Fibroblast of mammary gland (primary cell): ENCODE measurements at regions not wholly inside any gene's neighbourhood (a gene's known extent, or its start where the extent isn't known, plus 50 kb on each side); places are given as distances from the start of the nearest gene placed in this dataset.

Experiments
- DNase-seq: peaks from one replicate; pipeline ENCODE4 v3.0.0-alpha.2; 2010; ENCODE audit warnings: low read depth
- H3K4me3 ChIP-seq: 2 replicates; pipeline ENCODE4 v1.5.1; 2011; ENCODE audit warnings: low read depth, mild to moderate bottlenecking, low read length, moderate library complexity; ENCODE audit not compliant: control insufficient read depth
- TF ChIP-seq, protein P1 (sequence below): conservative IDR thresholded peaks from 2 replicates; pipeline ENCODE4 v1.5.1; 2011; ENCODE audit warnings: low read depth, low read length, inconsistent platforms; ENCODE audit not compliant: control insufficient read depth, insufficient read depth

DNA sequence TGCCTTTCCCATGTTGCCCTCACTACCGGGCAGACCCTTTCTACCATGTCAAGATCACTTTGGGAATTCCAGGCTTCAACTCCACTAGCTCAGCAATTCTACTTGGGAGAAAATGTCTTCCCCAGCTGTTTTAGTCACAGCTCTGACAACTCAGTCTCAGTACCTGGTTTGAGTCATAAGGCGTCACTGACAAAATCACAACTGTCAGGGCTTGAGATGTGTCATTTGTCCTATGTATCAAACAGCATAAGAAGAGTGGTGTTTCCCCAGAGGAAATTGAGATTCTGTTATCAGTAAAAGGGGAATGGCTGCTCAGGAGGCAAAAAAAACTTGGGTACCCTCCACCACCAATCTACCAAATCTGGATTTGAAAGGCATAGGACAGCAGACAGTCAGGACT, 594.9 kb upstream of the SUCLG2 start:
- no peak for DNase-seq
- TF ChIP-seq, protein P1, sequence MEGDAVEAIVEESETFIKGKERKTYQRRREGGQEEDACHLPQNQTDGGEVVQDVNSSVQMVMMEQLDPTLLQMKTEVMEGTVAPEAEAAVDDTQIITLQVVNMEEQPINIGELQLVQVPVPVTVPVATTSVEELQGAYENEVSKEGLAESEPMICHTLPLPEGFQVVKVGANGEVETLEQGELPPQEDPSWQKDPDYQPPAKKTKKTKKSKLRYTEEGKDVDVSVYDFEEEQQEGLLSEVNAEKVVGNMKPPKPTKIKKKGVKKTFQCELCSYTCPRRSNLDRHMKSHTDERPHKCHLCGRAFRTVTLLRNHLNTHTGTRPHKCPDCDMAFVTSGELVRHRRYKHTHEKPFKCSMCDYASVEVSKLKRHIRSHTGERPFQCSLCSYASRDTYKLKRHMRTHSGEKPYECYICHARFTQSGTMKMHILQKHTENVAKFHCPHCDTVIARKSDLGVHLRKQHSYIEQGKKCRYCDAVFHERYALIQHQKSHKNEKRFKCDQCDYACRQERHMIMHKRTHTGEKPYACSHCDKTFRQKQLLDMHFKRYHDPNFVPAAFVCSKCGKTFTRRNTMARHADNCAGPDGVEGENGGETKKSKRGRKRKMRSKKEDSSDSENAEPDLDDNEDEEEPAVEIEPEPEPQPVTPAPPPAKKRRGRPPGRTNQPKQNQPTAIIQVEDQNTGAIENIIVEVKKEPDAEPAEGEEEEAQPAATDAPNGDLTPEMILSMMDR = no peak
- no peak overlapping the region for H3K4me3 ChIP-seq

DNA sequence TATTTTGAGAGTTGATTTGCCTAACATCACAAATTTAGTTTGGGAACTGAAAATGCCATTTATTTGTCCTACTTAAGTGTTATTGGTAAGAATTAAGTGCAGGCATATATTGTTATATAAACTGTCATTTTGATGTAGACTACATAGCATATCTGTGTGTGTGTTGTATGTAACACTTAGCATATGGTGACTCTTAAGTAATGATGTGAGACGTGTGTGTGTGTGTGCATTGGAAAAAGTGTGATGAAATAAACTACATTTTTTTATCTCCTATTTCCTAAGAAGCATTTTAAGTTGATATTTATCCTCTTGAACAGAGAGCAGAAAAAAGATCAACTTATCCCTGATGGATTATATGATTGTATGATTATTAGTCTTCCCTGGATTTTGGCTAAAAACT, 588.2 kb upstream of the SUCLG2 start:
- no peak overlapping the region for H3K4me3 ChIP-seq
- DNase-seq = no peak
- TF ChIP-seq, protein P1 = no peak

DNA sequence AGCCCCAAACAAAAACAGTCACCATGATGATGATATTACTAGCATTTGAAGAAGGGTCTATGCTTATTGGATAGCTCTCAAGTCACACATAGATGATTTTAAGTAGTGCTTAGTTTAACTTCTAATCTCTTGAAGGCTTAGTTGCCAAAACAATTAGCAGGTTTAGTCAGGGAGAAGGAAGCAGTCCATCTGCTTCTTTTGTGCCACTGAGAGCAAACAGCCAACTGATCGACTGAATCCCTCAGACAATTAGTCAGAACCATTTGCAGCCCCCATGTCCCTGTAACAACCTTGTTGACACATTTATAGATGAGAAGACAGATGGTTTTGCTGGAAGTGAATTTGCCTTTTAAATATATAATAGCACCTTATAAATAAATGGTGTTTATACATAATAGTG, 585.1 kb upstream of the SUCLG2 start:
- TF ChIP-seq, protein P1 = no peak
- no peak overlapping the region for H3K4me3 ChIP-seq
- no peak for DNase-seq

DNA sequence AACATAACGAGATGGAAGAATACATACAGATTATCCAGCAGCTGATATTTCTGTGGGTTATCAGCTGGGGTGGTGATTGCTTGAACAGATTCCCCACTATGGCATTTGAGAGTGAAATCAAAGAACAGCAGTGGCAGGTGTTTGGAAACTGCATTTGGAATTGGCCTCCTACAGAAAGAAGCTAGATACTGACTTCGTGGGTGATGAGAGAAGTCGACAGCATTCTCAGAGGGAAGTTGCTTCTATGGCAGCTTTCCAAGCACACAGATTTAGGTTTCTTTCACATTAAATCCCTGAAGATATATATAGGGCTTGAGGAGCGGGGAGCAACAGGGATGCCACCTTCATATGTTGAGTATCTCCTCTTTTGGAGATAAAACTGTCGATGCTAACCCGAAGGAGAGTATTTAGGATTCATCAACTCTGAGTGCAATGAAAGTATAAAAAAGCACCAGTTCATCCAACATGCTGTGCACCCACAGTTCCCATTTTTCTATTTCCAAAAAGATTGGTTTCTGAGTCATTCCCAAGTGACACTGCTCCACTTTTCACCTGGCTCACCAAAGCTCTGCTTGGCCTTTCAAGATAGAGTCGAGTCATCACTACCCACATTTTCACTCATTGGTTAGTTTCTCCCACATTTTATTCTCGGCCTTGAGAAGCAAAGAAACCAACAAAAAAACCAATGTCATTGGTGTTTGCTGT, 579.8 kb upstream of the SUCLG2 start:
- no peak overlapping the region for H3K4me3 ChIP-seq
- DNase-seq = no peak
- TF ChIP-seq, protein P1 = no peak

DNA sequence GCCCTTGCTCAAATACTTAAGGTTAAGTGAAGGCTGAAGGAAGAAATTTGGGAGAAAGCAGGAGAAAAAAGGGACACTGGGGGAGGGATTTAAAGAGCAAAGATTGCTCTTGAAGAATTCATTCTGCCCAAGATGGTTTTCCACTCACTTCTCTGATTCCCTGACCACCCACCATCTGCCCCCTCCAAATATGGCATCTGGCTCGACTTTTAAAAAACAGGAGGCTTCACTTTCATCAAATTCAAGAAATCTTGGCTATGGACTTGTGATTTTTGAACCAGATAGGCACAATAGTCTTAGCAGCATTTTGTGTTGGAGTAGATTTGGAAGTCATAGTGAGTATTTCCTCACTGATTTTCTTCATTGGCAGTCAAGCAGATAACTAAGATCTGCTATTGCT, 574.4 kb upstream of the SUCLG2 start:
- TF ChIP-seq, protein P1 = no peak
- H3K4me3 ChIP-seq = no peak overlapping the region
- no peak for DNase-seq

DNA sequence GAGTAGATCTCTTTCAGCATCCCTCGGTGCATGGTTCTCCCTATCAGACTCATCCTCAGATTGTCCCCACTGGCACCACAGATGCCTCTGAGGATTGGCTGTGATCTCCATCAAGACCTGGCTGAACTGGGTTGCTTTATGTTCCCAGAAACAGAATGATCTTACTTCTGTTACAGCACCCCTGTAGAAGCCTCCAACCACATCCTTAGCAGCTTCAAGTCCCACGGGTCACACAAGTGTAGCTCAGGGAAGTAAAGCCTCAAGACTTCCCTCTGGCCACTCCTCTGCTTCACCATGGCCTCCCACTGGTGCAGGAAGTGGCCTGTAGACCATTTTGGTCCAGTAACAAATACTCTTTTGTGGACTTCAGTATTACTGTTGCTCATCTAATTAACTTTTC, 566.4 kb upstream of the SUCLG2 start:
- DNase-seq = no peak
- TF ChIP-seq, protein P1 = no peak
- H3K4me3 ChIP-seq = no peak overlapping the region

DNA sequence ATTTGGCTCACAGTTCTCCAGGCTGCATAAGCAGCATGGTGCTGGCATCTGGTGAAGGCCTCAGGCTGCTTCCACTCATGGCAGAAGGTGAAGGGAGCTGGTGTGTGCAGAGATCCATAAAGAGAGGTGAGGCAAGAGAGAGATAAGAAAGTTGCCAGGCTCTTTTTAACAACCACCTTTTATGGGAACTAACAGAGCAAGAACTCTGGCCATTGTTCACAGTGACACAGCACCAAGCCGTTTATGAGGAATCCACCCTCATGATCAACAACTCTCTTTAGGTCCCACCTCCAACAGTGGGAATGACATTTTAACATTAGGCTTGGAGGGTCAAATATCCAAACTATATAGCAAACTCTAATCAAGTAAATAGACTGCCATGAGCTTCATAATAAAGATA, 557.2 kb upstream of the SUCLG2 start:
- no peak overlapping the region for H3K4me3 ChIP-seq
- TF ChIP-seq, protein P1 = no peak
- DNase-seq = no peak
